ENCODE measurements at regions not wholly inside any gene's neighbourhood (a gene's known extent, or its start where the extent isn't known, plus 50 kb on each side); places are given as distances from the start of the nearest gene placed in this dataset.

- Histone ChIP-seq H3K9me3 (peaks cover 0 to 5% (median 0%) of the 10 kb centered on the region in 12 donors), H3K4me1 (no peaks in the 10 kb centered on the region), H3K36me3 (no peaks in the 10 kb centered on the region), H3K27me3 (no peaks in the 10 kb centered on the region), H3K27ac (no peak overlapping the region), H3K4me3 (no peak overlapping the region)
- 92 to 100% (median 97%) methylated on average over 1 of the region's 1 CpG for WGBS, 4 donors
- TF ChIP-seq POLR2A (IDR thresholded peaks at IDR 0.05) (no peak), CTCF (IDR thresholded peaks at IDR 0.05) (no peak)
- no peak for DNase-seq
- no peak for ATAC-seq
- intact Hi-C loops (cut with DNase I), result no loop called here
Measured at GRCh38 chr6:140300331-140300730, 925.9 kb upstream of the CITED2 start.

GRCh38 chr6:140289186-140289585 lies 914.7 kb upstream of the CITED2 start:
- WGBS, 4 donors, result 77 to 88% (median 81%) methylated on average over 3 of the region's 3 CpGs

GRCh38 chr6:140285998-140286690 lies 911.7 kb upstream of the CITED2 start:
- Histone ChIP-seq H3K4me3 (no peak overlapping the region), H3K27ac (no peak overlapping the region), H3K27me3 (no peaks in the 10 kb centered on the region), H3K9me3 (peaks cover 0 to under 1% (median 0%) of the 10 kb centered on the region in 12 donors), H3K4me1 (peaks cover 0 to 12% (median 3%) of the 10 kb centered on the region in 12 donors), H3K36me3 (no peaks in the 10 kb centered on the region)
- ATAC-seq (no peak), DNase-seq (no peak)
- TF ChIP-seq CTCF (IDR thresholded peaks at IDR 0.05) (no peak), POLR2A (IDR thresholded peaks at IDR 0.05) (no peak)
- 89 to 100% (median 98%) methylated on average over 1 of the region's 1 CpG for WGBS, 4 donors
- intact Hi-C loops (cut with DNase I), result no loop called here

More at GRCh38 chr6:140289186-140289585, 914.7 kb upstream of the CITED2 start:
- Histone ChIP-seq H3K27me3 (no peaks in the 10 kb centered on the region), H3K4me3 (no peak overlapping the region), H3K4me1 (peaks cover 0 to 12% (median 3%) of the 10 kb centered on the region in 12 donors), H3K27ac (no peak overlapping the region), H3K9me3 (peaks cover 0 to 15% (median 0%) of the 10 kb centered on the region in 12 donors), H3K36me3 (no peaks in the 10 kb centered on the region)
- intact Hi-C loops (cut with DNase I), result no loop called here
- DNase-seq, result no peak
- ATAC-seq, result no peak
- TF ChIP-seq CTCF (IDR thresholded peaks at IDR 0.05) (no peak), POLR2A (IDR thresholded peaks at IDR 0.05) (no peak)

GRCh38 chr6:140285471-140285870 lies 911.0 kb upstream of the CITED2 start:
- peaks cover 0 to 12% (median 3%) of the 10 kb centered on the region in 12 donors for H3K4me1 ChIP-seq
- no peaks in the 10 kb centered on the region for H3K27me3 ChIP-seq
- DNase-seq (peak in 1 of 5 donors; percentile 13), ATAC-seq (no peak)
- no peak for TF ChIP-seq CTCF (IDR thresholded peaks at IDR 0.05)
- no peak for TF ChIP-seq POLR2A (IDR thresholded peaks at IDR 0.05)
- H3K9me3 ChIP-seq, result no peaks in the 10 kb centered on the region
- H3K27ac ChIP-seq, result no peak overlapping the region
- intact Hi-C loops (cut with DNase I), result no loop called here
- no peaks in the 10 kb centered on the region for H3K36me3 ChIP-seq
- H3K4me3 ChIP-seq, result no peak overlapping the region
- 61 to 79% (median 65%) methylated on average over 2 of the region's 2 CpGs for WGBS, 4 donors

Measured in heart left ventricle (tissue), 16 donors.